IPS-15b (cell line): ENCODE measurements at regions not wholly inside any gene's neighbourhood (a gene's known extent, or its start where the extent isn't known, plus 50 kb on each side); places are given as distances from the start of the nearest gene placed in this dataset.

Source experiments
- H3K27me3 ChIP-seq: one replicate; pipeline ENCODE4 v1.6.1; 2013; ENCODE audit warnings: low read length; ENCODE audit not compliant: control insufficient read depth, insufficient read depth
- H3K36me3 ChIP-seq: one replicate; pipeline ENCODE4 v1.6.1; 2013; ENCODE audit warnings: low read length; ENCODE audit not compliant: control insufficient read depth, insufficient read depth
- H3K4me1 ChIP-seq: one replicate; pipeline ENCODE4 v1.6.1; 2013; ENCODE audit warnings: mild to moderate bottlenecking, low read length; ENCODE audit not compliant: control insufficient read depth, insufficient read depth
- H3K4me3 ChIP-seq: one replicate; pipeline ENCODE4 v1.5.1; 2013; ENCODE audit warnings: low read depth, low read length
- H3K9ac ChIP-seq: one replicate; pipeline ENCODE4 v1.6.1; 2013; ENCODE audit warnings: low read depth, mild to moderate bottlenecking, low read length
- H3K9me3 ChIP-seq: one replicate; pipeline ENCODE4 v1.6.1; 2013; ENCODE audit warnings: mild to moderate bottlenecking, low read length; ENCODE audit not compliant: control insufficient read depth, insufficient read depth

DNA sequence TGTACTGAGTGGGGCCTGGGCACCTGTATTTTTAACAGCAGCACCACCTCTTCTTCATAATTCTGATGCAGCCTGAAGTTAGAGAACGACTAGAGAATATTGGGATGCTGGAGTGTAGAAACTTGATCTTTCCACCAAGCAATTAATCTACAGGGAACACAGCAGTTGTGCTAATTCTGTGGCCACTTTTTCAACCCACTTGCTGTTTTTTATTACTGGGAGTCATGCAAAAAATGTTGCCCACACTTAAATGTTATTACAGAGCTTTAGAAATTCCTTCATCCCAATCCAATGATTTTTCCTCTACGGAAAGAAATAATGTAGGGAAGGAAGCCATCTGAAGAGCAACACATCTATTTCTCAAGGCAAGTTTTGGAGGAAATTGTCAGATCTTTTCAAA is 190.9 kb upstream of the TUT7 start:
- Histone ChIP-seq H3K36me3 (no peaks in the 10 kb centered on the region), H3K4me3 (no peak overlapping the region), H3K27me3 (no peaks in the 10 kb centered on the region), H3K9ac (no peak overlapping the region), H3K4me1 (peaks cover 10% of the 10 kb centered on the region), H3K9me3 (no peaks in the 10 kb centered on the region)

- peaks cover 6% of the 10 kb centered on the region for H3K4me1 ChIP-seq
- H3K27me3 ChIP-seq = no peaks in the 10 kb centered on the region
Measured at GRCh38 chr9:86541014-86541570, 186.9 kb upstream of the TUT7 start.

GRCh38 chr9:86535406-86535915 is 181.3 kb upstream of the TUT7 start:
- Histone ChIP-seq H3K4me3 (no peak overlapping the region), H3K4me1 (no peaks in the 10 kb centered on the region), H3K9ac (no peak overlapping the region), H3K36me3 (no peaks in the 10 kb centered on the region), H3K27me3 (no peaks in the 10 kb centered on the region), H3K9me3 (no peaks in the 10 kb centered on the region)

More at GRCh38 chr9:86541014-86541570, 186.9 kb upstream of the TUT7 start:
- H3K9ac ChIP-seq = no peak overlapping the region
- no peaks in the 10 kb centered on the region for H3K36me3 ChIP-seq
- H3K4me3 ChIP-seq = no peak overlapping the region
- H3K9me3 ChIP-seq = no peaks in the 10 kb centered on the region

- H3K4me1 ChIP-seq = no peaks in the 10 kb centered on the region
- no peak overlapping the region for H3K9ac ChIP-seq
- H3K27me3 ChIP-seq = no peaks in the 10 kb centered on the region
- H3K4me3 ChIP-seq = no peak overlapping the region
- no peaks in the 10 kb centered on the region for H3K9me3 ChIP-seq
- H3K36me3 ChIP-seq = no peaks in the 10 kb centered on the region
Measured at GRCh38 chr9:86534572-86535258, 180.5 kb upstream of the TUT7 start.

DNA sequence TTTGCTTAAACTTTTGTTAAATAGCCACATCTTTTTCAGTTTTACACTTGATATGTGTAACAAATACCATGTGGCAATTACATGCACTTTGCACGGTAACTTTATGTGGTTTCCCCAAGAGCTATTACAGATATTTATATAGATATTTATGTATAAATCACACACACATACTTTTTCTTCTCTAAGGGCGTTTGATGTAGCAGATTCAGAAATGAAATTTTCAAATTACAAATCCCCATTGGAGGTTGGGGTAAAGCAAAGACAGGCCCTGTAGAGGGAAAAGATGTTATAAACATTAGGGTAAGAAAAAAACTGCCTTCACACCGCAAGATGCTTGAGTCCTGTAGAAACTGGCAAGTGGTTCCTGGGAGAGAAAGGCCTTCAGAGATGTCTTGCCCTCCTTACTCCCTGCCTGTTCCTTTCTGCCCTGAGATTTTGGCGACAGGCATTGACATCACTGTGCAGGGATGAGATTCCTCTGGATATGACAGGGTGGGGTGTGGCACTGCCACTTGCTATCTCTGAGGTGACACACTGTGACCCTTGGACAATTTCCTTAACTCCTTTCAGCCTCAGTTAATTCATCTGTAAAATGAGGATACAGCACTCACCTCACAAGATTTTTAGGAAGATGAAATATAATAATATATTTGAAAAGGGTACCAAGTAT is 177.9 kb upstream of the TUT7 start:
- H3K4me3 ChIP-seq = no peak overlapping the region
- no peaks in the 10 kb centered on the region for H3K36me3 ChIP-seq
- H3K9ac ChIP-seq = no peak overlapping the region
- H3K4me1 ChIP-seq = no peaks in the 10 kb centered on the region
- no peaks in the 10 kb centered on the region for H3K27me3 ChIP-seq
- H3K9me3 ChIP-seq = no peaks in the 10 kb centered on the region

- H3K27me3 ChIP-seq = no peaks in the 10 kb centered on the region
- no peak overlapping the region for H3K4me3 ChIP-seq
- H3K4me1 ChIP-seq = no peaks in the 10 kb centered on the region
- no peaks in the 10 kb centered on the region for H3K9me3 ChIP-seq
- H3K9ac ChIP-seq = no peak overlapping the region
- H3K36me3 ChIP-seq = no peaks in the 10 kb centered on the region
Measured at GRCh38 chr9:86531273-86531970, 177.2 kb upstream of the TUT7 start.

DNA sequence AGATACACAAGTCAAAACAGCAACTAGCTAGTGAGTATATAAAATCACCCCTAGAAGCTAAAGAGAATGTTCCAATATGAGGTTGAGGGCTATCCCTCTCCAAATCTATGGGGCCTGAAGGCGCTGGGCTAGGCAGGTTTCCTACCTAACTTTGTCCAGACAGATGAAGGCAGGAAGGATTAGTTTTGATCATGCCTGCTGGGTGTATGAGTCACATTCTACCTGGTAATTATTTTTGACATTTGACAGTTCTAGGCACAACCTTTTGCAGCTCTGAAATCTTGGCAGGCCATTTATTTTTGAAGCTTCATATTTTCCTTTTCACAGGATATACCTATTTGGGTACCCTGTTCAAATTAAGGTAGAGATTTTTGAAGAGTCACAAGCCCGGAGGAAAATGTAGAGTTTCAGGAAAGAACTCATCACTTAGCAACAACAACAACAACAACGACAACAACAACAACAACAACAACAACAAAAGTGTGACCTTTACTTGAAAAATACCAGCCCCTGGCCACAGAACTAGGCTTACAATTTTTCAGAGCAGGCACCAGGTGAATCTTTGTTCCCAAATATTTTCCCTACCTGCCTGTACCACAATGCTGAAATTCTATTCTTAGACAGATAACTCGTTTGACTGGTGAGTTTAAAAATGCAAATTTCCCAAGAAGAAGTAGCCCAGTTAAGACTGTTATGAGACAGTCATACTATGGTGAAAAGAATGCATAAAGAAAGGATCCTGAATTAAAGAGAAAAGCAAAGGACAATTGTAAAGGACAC is 175.5 kb upstream of the TUT7 start:
- H3K27me3 ChIP-seq = no peaks in the 10 kb centered on the region
- H3K4me3 ChIP-seq = no peak overlapping the region
- H3K9me3 ChIP-seq = no peaks in the 10 kb centered on the region
- H3K36me3 ChIP-seq = no peaks in the 10 kb centered on the region
- H3K4me1 ChIP-seq = no peaks in the 10 kb centered on the region
- H3K9ac ChIP-seq = no peak overlapping the region

DNA sequence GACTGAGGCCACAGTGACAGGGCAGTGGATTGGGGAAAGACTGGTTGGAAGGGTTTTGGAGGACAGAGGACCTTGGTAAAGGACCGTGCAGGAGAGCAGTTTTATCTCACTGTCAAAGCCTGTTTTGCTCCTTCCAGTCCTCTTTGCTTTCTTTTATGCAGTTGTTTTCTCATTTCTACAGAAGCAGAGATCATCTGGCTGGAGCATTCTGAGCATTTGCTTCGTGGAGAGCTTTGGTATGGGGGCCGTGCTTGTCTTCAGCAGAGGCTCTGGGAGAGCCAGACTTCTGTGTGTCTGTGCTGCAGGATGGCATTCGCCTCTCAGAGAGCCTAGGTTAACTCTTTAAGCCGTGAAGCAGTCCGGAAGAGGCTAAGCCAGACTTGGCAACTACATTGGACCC is 171.8 kb upstream of the TUT7 start:
- no peak overlapping the region for H3K4me3 ChIP-seq
- H3K4me1 ChIP-seq = no peaks in the 10 kb centered on the region
- H3K27me3 ChIP-seq = no peaks in the 10 kb centered on the region
- H3K36me3 ChIP-seq = no peaks in the 10 kb centered on the region
- H3K9ac ChIP-seq = no peak overlapping the region
- H3K9me3 ChIP-seq = no peaks in the 10 kb centered on the region

DNA sequence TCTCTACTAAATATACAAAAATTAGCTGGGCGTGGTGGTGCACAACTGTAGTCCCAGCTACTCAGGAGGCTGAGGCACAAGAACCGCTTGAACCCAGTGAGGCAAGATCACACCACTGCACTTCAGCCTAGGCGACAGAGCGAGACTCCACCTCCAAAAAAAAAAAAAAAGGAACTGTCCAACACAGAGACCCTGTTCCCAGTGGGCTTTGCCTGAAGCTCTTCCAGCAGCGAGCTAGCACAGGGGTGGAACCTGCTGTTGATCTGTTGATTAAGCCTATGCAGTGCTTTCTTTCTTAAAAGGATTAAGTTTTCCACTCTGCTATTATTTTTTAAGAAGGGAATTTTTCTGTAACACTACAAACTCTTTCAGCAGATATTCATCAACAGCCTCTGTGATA is 171.0 kb upstream of the TUT7 start:
- no peak overlapping the region for H3K4me3 ChIP-seq
- no peaks in the 10 kb centered on the region for H3K9me3 ChIP-seq
- no peaks in the 10 kb centered on the region for H3K36me3 ChIP-seq
- no peaks in the 10 kb centered on the region for H3K4me1 ChIP-seq
- no peak overlapping the region for H3K9ac ChIP-seq
- no peaks in the 10 kb centered on the region for H3K27me3 ChIP-seq

- no peak overlapping the region for H3K4me3 ChIP-seq
- H3K36me3 ChIP-seq = no peaks in the 10 kb centered on the region
- no peaks in the 10 kb centered on the region for H3K27me3 ChIP-seq
- no peaks in the 10 kb centered on the region for H3K9me3 ChIP-seq
- H3K9ac ChIP-seq = no peak overlapping the region
- H3K4me1 ChIP-seq = no peaks in the 10 kb centered on the region
Measured at GRCh38 chr9:86521977-86522376, 167.8 kb upstream of the TUT7 start.

DNA sequence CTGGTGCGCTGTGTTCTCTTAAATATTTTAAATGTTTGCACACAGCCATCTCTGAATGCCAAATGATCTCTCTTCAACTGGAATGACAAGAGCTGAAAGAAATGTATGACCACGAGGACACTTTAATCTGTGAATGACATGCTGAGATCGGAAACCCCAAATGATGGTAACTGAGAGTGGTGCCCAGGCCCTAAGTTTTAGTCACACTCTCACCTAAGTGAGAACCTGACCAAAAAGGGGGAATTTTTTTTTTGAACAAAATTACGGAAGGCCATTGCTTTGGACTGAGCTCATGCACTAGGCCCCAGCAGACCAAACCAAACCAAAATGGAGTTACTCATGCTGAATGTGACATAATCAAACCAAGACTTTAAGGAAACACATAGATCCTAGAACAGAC is 167.1 kb upstream of the TUT7 start:
- Histone ChIP-seq H3K9ac (no peak overlapping the region), H3K4me1 (no peaks in the 10 kb centered on the region), H3K36me3 (no peaks in the 10 kb centered on the region), H3K4me3 (no peak overlapping the region), H3K9me3 (no peaks in the 10 kb centered on the region), H3K27me3 (no peaks in the 10 kb centered on the region)
